Glutamatergic neuron (in vitro differentiated cells): ENCODE measurements at regions not wholly inside any gene's neighbourhood (a gene's known extent, or its start where the extent isn't known, plus 50 kb on each side); places are given as distances from the start of the nearest gene placed in this dataset.
"Not testable (repeated sequence)": the region's sequence is repeated elsewhere in the genome, so short reads cannot be mapped to it uniquely, and the experiment has no call there.

Experiments
- DNase-seq: peaks from one replicate; pipeline ENCODE4 v3.0.0; 2022
- H3K27ac Mint-ChIP-seq: one replicate; pipeline ENCODE4 v1.8.0; 2020; ENCODE audit warnings: mild to moderate bottlenecking, mixed read lengths, inconsistent platforms; ENCODE audit not compliant: unreplicated experiment
- H3K27me3 Mint-ChIP-seq: one replicate; pipeline ENCODE4 v1.8.0; 2020; ENCODE audit warnings: mild to moderate bottlenecking, moderate library complexity, mixed read lengths, inconsistent platforms; ENCODE audit not compliant: unreplicated experiment
- H3K36me3 Mint-ChIP-seq: one replicate; pipeline ENCODE4 v1.8.0; 2020; ENCODE audit warnings: mild to moderate bottlenecking, mixed read lengths, inconsistent platforms; ENCODE audit not compliant: unreplicated experiment
- H3K4me1 Mint-ChIP-seq: one replicate; pipeline ENCODE4 v1.8.0; 2020; ENCODE audit warnings: mild to moderate bottlenecking, low read depth, mixed read lengths, inconsistent platforms; ENCODE audit not compliant: unreplicated experiment
- H3K4me3 Mint-ChIP-seq: one replicate; pipeline ENCODE4 v1.8.0; 2020; ENCODE audit warnings: mild to moderate bottlenecking, mixed read lengths, inconsistent platforms; ENCODE audit not compliant: unreplicated experiment
- H3K9me3 Mint-ChIP-seq: one replicate; pipeline ENCODE4 v1.8.0; 2020; ENCODE audit warnings: mild to moderate bottlenecking, moderate library complexity, mixed read lengths, inconsistent platforms; ENCODE audit not compliant: unreplicated experiment
- CTCF ChIP-seq: fragments of 200-600 bp; sonication (generic); IDR thresholded peaks from one replicate; pipeline ENCODE4 v1.5.0; 2021; ENCODE audit not compliant: partially characterized antibody, unreplicated experiment

DNA sequence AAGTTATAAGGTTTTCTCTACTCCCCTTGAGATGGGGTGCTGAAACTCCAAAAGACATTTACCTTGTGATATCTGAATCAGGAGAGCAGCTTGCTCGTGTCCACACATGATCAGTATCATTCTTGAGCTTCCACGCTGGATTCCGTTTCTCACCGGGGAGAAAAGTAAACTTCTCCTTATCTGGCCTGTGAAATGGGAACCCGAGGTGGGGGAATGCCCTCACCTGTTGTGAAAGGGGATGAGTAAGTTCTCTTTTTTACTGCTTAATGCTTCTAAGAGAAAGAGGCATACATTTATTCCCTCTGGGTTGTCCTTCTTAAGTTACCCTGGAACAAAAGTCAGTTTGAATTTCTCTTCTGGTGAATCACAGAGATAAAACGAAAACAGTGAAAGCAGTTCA, 440.5 kb upstream of the ADAMTS9 start:
- Mint-ChIP-seq H3K4me1 (no peaks in the 10 kb centered on the region), H3K27ac (no peak overlapping the region), H3K27me3 (no peaks in the 10 kb centered on the region), H3K4me3 (no peak overlapping the region), H3K9me3 (no peaks in the 10 kb centered on the region), H3K36me3 (no peaks in the 10 kb centered on the region)
- TF ChIP-seq CTCF = no peak
- no peak for DNase-seq

DNA sequence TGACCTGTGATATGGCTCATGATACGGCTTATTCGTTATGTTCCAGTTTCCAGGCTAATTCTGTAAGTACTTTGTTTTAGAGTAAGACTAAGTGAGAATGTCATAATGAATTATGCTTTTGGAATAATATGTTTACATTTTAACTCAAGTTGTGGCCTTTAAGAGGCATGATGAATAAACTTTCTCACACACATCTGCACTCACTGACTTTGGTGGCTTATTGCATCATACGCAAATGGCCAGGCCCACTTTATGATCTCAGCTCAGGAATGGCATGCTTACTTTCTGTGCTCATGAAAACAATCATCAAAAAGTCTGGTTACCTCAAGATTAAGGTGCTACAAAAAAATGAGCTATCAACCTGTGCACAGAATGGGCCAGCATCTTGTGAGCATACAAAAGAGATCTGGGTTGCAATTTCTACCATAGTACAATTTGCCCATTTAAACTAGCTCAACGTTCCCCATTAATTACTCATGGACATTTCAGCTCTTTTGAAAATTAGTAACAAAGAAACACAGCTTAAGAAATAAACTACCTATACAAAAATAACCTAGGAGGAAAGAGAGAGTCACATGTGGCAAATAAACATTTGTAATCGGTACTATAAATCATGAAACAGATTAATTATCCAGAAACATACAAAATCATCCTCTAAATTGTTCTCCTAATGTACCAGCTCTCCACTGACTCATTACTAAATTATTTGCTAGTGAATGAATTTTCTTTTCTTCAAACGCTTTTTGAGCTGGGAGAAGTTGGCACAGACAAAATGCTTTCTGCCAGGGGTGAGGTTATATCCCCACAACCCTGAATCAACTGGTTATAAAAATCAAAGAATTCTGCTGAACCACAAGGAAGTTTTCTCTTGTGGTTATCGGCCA, 439.0 kb upstream of the ADAMTS9 start:
- Mint-ChIP-seq H3K27ac (no peak overlapping the region), H3K9me3 (no peaks in the 10 kb centered on the region), H3K4me3 (no peak overlapping the region), H3K27me3 (no peaks in the 10 kb centered on the region), H3K4me1 (no peaks in the 10 kb centered on the region), H3K36me3 (no peaks in the 10 kb centered on the region)
- no peak for DNase-seq
- TF ChIP-seq CTCF = no peak

GRCh38 chr3:65120156-65120555, 432.4 kb upstream of the ADAMTS9 start:
- H3K36me3 Mint-ChIP-seq, DNase-seq, H3K9me3 Mint-ChIP-seq, H3K27me3 Mint-ChIP-seq, H3K27ac Mint-ChIP-seq, H3K4me1 Mint-ChIP-seq, H3K4me3 Mint-ChIP-seq: not testable (repeated sequence)

- Mint-ChIP-seq H3K9me3 (peaks cover 4% of the 10 kb centered on the region), H3K4me3 (no peak overlapping the region), H3K36me3 (peaks cover 6% of the 10 kb centered on the region), H3K27ac (no peak overlapping the region), H3K4me1 (no peaks in the 10 kb centered on the region), H3K27me3 (peaks cover 3% of the 10 kb centered on the region)
- TF ChIP-seq CTCF = no peak
- no peak for DNase-seq
These were observed 431.2 kb upstream of the ADAMTS9 start for GRCh38 chr3:65118912-65119499.

DNA sequence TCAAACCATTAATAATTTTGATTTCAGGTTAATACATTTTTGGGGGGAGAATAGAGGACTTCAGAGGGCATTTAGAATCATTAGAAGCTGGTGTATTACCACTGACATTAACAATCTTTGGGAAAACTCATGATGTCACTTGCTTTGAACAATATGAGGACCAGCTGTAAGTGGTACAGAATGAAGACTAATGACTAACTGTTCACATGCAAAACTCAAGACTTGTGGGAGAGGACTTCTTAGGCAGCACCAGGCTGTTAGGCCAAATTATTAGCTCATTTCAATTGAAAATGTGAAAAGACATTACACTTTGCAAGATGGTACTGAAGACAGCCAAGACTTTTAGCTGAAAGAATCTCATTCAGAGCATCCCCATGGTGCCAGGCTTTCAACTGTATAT, 426.2 kb upstream of the ADAMTS9 start:
- DNase-seq = no peak

More for the DNA sequence above, 426.2 kb upstream of the ADAMTS9 start:
- no peak for TF ChIP-seq CTCF
- H3K36me3 Mint-ChIP-seq = peaks cover 1% of the 10 kb centered on the region
- H3K9me3 Mint-ChIP-seq = no peaks in the 10 kb centered on the region
- no peaks in the 10 kb centered on the region for H3K4me1 Mint-ChIP-seq
- H3K4me3 Mint-ChIP-seq = no peak overlapping the region
- H3K27ac Mint-ChIP-seq = no peak overlapping the region
- no peaks in the 10 kb centered on the region for H3K27me3 Mint-ChIP-seq
